SH-SY5Y (cell line): ENCODE measurements at regions not wholly inside any gene's neighbourhood (a gene's known extent, or its start where the extent isn't known, plus 50 kb on each side); places are given as distances from the start of the nearest gene placed in this dataset.

Source experiments
- GATA2 ChIP-seq: IDR thresholded peaks from 2 replicates; pipeline ENCODE4 v1.6.1; 2011; ENCODE audit warnings: mild to moderate bottlenecking, low read depth, low read length
- GATA3 ChIP-seq: IDR thresholded peaks from 2 replicates; pipeline ENCODE4 v1.6.1; 2011; ENCODE audit warnings: low read depth, mild to moderate bottlenecking, low read length, moderate library complexity

DNA sequence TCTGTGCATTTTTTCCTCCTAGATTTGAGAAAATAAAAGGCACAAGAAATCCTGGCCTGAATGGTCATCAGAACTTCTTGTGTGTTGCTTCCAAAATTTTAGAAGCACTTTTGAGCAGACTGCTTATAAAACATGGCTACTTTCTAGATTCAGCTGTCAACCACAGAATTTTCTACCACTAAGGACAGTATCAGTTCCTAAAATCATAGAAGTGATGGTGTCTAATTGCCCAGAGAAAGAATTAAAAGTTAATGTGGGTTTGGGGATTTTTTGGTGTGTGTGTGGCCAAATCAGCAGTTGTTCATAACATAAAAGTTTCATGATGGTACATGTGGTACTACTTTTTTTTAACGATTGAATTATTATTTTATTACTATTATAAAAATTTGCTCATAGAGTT lies 171.4 kb upstream of the SNX7 start:
- TF ChIP-seq GATA2: no peak
- no peak for TF ChIP-seq GATA3
